ENCODE measurements at regions not wholly inside any gene's neighbourhood (a gene's known extent, or its start where the extent isn't known, plus 50 kb on each side); places are given as distances from the start of the nearest gene placed in this dataset.
"Not testable (repeated sequence)": the region's sequence is repeated elsewhere in the genome, so short reads cannot be mapped to it uniquely, and the experiment has no call there.

DNA sequence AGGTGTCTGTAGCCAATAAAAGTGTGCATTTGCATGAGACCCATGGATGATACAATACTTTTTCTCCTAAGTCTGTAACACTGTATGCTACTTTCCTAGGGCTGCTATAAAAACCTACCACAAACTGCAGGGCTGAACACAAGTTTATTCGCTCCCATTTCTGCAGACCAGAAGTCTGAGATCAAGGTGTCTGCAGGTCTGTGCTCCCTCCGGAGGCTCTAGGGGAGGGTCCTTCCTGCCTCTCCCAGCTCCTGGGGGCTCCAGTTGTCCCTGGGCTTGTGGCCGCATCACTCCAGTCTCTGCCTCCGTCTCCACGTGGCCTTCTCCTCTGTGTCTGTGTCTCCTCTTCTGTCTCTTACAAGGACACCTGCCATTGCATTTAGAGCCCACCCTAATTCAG, 244.4 kb downstream of the ASMT start:
- H3K27ac ChIP-seq (ENCODE audit: low read length); H3K9me3 ChIP-seq (ENCODE audit: low read length); H3K79me2 ChIP-seq (ENCODE audit: low read length); H3K4me2 ChIP-seq (ENCODE audit: low read depth, low read length, poor library complexity, severe bottlenecking); H4K20me1 ChIP-seq (ENCODE audit: insufficient read depth, low read depth, low read length); H3K9ac ChIP-seq (ENCODE audit: low read length); H2AFZ ChIP-seq (ENCODE audit: low read length); DNase-seq; H3K4me1 ChIP-seq (ENCODE audit: low read length); H3K9me2 ChIP-seq (replicated peaks; ENCODE audit: insufficient read depth, low read length); H3K4me3 ChIP-seq (ENCODE audit: low read length); H3K36me3 ChIP-seq (ENCODE audit: insufficient read depth, low read length); H3K27me3 ChIP-seq (ENCODE audit: low read length): not testable (repeated sequence)

DNA sequence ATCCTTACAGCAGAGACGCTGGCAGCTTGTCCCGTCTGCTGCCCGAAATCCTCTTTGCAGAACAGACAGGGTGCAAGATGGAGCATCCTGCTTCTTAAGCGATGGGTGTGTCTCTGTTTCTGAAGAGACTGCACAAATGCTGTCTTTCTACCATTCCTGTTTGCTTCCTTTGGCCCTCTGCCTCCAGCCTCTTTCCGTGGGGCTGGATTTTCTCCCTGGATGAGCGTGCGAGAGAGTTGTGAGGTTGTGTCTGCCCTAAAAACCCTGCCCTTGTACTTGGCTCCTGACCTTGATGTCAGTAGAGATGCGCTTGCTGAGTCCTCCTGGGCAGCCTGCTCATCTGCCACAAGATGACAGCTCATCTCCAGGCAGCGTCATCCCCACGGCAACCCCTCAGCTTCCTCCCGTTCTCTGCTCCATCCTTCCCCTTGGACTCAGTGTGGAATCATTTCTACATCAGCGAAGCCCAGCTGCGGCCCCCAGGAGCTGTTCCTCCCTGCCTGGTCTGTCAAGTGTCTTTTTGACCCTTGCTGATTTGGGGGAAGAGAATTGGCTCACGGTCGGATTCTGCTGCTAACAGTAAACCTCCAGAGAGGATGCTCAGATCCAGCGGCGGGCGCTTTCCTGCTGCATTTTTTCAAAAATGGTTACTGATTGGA, 246.2 kb downstream of the ASMT start:
- Histone ChIP-seq H3K4me2 (ENCODE audit: low read depth, low read length, poor library complexity, severe bottlenecking) (no peak overlapping the region), H3K4me3 (ENCODE audit: low read length) (no peak overlapping the region), H3K9ac (ENCODE audit: low read length) (no peak overlapping the region), H3K27me3 (ENCODE audit: low read length) (no peaks in the 10 kb centered on the region), H4K20me1 (ENCODE audit: insufficient read depth, low read depth, low read length) (no peaks in the 10 kb centered on the region), H3K9me3 (ENCODE audit: low read length) (no peaks in the 10 kb centered on the region), H3K9me2 (replicated peaks; ENCODE audit: insufficient read depth, low read length) (no peaks in the 10 kb centered on the region), H2AFZ (ENCODE audit: low read length) (no peak overlapping the region), H3K36me3 (ENCODE audit: insufficient read depth, low read length) (no peaks in the 10 kb centered on the region), H3K27ac (ENCODE audit: low read length) (no peak overlapping the region), H3K79me2 (ENCODE audit: low read length) (no peaks in the 10 kb centered on the region), H3K4me1 (ENCODE audit: low read length) (no peaks in the 10 kb centered on the region)
- DNase-seq: no peak

DNA sequence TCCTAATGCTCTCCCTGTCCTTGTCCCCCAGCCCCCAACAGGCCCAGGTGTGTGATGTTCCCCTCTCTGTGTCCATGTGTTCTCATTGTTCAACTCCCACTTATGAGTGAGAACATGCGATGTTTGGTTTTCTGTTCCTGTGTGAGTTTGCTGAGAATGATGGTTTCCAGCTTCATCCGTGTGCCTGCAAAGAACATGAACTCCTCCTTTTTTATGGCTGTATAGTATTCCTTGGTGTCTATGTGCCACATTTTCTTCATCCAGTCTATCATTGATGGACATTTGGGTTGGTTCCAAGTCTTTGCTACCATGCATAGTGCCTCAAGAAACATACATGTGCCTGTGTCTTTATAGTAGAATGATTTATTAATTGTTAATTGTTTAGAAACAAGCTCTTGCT, 249.1 kb downstream of the ASMT start:
- DNase-seq; H3K4me2 ChIP-seq (ENCODE audit: low read depth, low read length, poor library complexity, severe bottlenecking); H3K79me2 ChIP-seq (ENCODE audit: low read length); H3K36me3 ChIP-seq (ENCODE audit: insufficient read depth, low read length); H3K27me3 ChIP-seq (ENCODE audit: low read length); H3K9ac ChIP-seq (ENCODE audit: low read length); H3K9me2 ChIP-seq (replicated peaks; ENCODE audit: insufficient read depth, low read length); H2AFZ ChIP-seq (ENCODE audit: low read length); H4K20me1 ChIP-seq (ENCODE audit: insufficient read depth, low read depth, low read length); H3K4me1 ChIP-seq (ENCODE audit: low read length); H3K4me3 ChIP-seq (ENCODE audit: low read length); H3K27ac ChIP-seq (ENCODE audit: low read length); H3K9me3 ChIP-seq (ENCODE audit: low read length): not testable (repeated sequence)

DNA sequence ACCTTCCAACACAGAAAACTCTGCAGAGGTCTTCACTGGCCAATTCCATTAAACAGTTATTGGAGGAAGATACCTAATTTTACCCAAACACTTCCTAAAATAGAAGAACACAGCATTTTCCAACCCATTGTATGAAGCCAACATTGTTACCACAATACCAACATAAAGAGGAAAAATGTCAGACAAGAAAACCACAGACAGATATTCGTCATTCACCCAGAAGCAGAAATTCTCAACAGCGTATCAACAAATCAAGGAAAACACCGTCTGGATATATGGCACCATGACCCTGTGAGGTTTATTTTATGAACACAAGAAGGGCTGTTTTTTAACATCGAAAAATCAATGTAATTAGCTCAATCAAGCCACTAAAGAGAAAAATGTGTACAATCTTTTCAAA, 255.6 kb downstream of the ASMT start:
- H3K4me2 ChIP-seq (ENCODE audit: low read depth, low read length, poor library complexity, severe bottlenecking): no peak overlapping the region
- H3K4me1 ChIP-seq (ENCODE audit: low read length): no peaks in the 10 kb centered on the region
- no peaks in the 10 kb centered on the region for H3K79me2 ChIP-seq (ENCODE audit: low read length)
- no peak overlapping the region for H3K27ac ChIP-seq (ENCODE audit: low read length)
- H3K27me3 ChIP-seq (ENCODE audit: low read length): no peaks in the 10 kb centered on the region
- no peak for DNase-seq
- no peaks in the 10 kb centered on the region for H3K9me3 ChIP-seq (ENCODE audit: low read length)
- H3K36me3 ChIP-seq (ENCODE audit: insufficient read depth, low read length): no peaks in the 10 kb centered on the region
- H3K9me2 ChIP-seq (replicated peaks; ENCODE audit: insufficient read depth, low read length): no peaks in the 10 kb centered on the region
- H3K4me3 ChIP-seq (ENCODE audit: low read length): no peak overlapping the region
- no peak overlapping the region for H2AFZ ChIP-seq (ENCODE audit: low read length)
- no peak overlapping the region for H3K9ac ChIP-seq (ENCODE audit: low read length)
- no peaks in the 10 kb centered on the region for H4K20me1 ChIP-seq (ENCODE audit: insufficient read depth, low read depth, low read length)

DNA sequence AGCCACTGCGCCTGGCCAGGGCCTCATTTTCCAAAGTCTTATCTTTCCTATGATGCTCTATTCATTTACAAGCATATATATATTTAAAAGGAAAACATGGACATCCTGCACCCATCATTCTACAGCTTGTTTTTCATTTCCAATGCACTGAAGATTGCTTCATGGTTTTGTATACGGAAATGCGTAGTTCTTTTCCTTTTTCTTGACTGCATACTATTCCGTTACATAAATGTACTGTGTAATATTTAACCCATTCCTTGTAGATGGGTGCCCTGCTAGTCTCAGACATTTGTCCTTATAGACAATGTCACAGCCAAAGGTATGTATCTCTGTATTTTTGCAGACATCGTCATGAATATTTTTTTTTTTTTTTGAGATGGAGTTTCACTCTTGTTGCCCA, 257.0 kb downstream of the ASMT start:
- no peaks in the 10 kb centered on the region for H3K9me2 ChIP-seq (replicated peaks; ENCODE audit: insufficient read depth, low read length)
- H3K79me2 ChIP-seq (ENCODE audit: low read length): no peaks in the 10 kb centered on the region
- H3K27ac ChIP-seq (ENCODE audit: low read length): no peak overlapping the region
- no peaks in the 10 kb centered on the region for H3K36me3 ChIP-seq (ENCODE audit: insufficient read depth, low read length)
- no peak overlapping the region for H3K4me2 ChIP-seq (ENCODE audit: low read depth, low read length, poor library complexity, severe bottlenecking)
- no peak for DNase-seq
- no peak overlapping the region for H3K9ac ChIP-seq (ENCODE audit: low read length)
- H3K9me3 ChIP-seq (ENCODE audit: low read length): no peaks in the 10 kb centered on the region
- H3K27me3 ChIP-seq (ENCODE audit: low read length): no peaks in the 10 kb centered on the region
- H4K20me1 ChIP-seq (ENCODE audit: insufficient read depth, low read depth, low read length): no peaks in the 10 kb centered on the region
- no peaks in the 10 kb centered on the region for H3K4me1 ChIP-seq (ENCODE audit: low read length)
- H3K4me3 ChIP-seq (ENCODE audit: low read length): no peak overlapping the region
- no peak overlapping the region for H2AFZ ChIP-seq (ENCODE audit: low read length)

DNA sequence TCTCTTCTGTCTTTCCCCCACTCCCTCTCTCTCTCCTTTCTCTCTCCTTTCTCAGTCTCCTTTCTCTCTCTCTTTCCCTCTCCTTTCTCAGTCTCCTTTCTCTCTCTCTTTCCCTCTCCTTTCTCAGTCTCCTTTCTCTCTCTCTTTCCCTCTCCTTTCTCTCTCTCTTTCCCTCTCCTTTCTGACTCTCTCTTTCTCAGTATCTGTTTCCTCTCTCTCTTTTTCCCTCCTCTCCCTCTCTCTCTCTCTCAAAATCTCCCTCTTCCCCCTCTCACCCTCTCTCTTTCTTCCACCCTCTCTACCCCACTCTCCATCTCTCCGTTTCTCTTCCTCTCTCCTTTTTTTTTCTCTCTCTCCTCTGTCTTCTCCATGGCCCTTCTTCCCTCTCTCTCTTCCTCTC, 258.8 kb downstream of the ASMT start:
- Histone ChIP-seq H3K27ac (ENCODE audit: low read length) (no peak overlapping the region), H3K9me3 (ENCODE audit: low read length) (no peaks in the 10 kb centered on the region), H3K4me2 (ENCODE audit: low read depth, low read length, poor library complexity, severe bottlenecking) (no peak overlapping the region)

DNA sequence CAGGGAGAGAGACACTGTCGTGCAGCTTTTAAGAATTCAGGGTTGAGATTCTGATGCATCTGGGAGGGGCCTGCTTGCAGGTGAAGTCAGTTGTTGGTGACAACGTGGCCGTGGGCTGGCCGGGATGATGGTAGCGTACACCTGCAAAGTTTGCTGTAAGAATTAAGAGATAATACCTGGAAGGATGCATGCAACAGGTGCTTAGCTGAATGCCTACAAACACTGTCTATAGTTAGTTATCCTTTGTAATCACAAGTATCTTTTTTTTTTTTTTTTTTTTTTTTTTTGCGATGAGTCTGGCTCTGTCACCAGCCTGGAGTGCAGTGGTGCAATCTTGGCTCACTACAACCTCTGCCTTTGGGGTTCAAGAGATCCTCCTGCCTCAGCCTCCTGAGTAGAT, 259.6 kb downstream of the ASMT start:
- no peaks in the 10 kb centered on the region for H3K9me2 ChIP-seq (replicated peaks; ENCODE audit: insufficient read depth, low read length)
- no peaks in the 10 kb centered on the region for H3K4me1 ChIP-seq (ENCODE audit: low read length)
- no peak for DNase-seq
- H3K79me2 ChIP-seq (ENCODE audit: low read length): no peaks in the 10 kb centered on the region
- no peaks in the 10 kb centered on the region for H3K9me3 ChIP-seq (ENCODE audit: low read length)
- H2AFZ ChIP-seq (ENCODE audit: low read length): no peak overlapping the region
- H3K27ac ChIP-seq (ENCODE audit: low read length): no peak overlapping the region
- H3K4me3 ChIP-seq (ENCODE audit: low read length): no peak overlapping the region
- H3K27me3 ChIP-seq (ENCODE audit: low read length): no peaks in the 10 kb centered on the region
- no peak overlapping the region for H3K9ac ChIP-seq (ENCODE audit: low read length)
- H4K20me1 ChIP-seq (ENCODE audit: insufficient read depth, low read depth, low read length): no peaks in the 10 kb centered on the region
- no peaks in the 10 kb centered on the region for H3K36me3 ChIP-seq (ENCODE audit: insufficient read depth, low read length)
- H3K4me2 ChIP-seq (ENCODE audit: low read depth, low read length, poor library complexity, severe bottlenecking): no peak overlapping the region

More for the DNA sequence above, 258.8 kb downstream of the ASMT start:
- Histone ChIP-seq H3K79me2 (ENCODE audit: low read length) (no peaks in the 10 kb centered on the region), H3K27me3 (ENCODE audit: low read length) (no peaks in the 10 kb centered on the region), H3K4me3 (ENCODE audit: low read length) (no peak overlapping the region), H2AFZ (ENCODE audit: low read length) (no peak overlapping the region), H3K4me1 (ENCODE audit: low read length) (no peaks in the 10 kb centered on the region), H3K9me2 (replicated peaks; ENCODE audit: insufficient read depth, low read length) (no peaks in the 10 kb centered on the region), H3K36me3 (ENCODE audit: insufficient read depth, low read length) (no peaks in the 10 kb centered on the region), H3K9ac (ENCODE audit: low read length) (no peak overlapping the region), H4K20me1 (ENCODE audit: insufficient read depth, low read depth, low read length) (no peaks in the 10 kb centered on the region)
- DNase-seq: no peak

DNA sequence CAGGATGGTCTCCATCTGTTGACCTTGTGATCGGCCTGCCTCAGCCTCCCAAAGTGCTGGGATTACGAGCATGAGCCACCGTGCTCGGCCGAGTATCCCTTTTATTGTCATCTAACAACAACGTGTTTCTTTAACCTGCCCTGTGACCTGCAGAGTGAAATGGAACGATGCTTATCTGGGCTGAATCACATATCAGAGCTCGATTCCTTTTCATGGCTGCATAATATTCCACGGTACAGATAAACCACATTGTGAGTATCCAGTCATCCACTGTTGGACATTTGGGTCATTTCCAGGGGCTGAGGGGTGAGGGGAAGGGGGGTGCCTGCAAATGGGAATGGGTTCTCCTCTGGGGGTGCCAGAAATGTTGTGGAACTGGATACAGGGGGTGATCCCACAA, 260.0 kb downstream of the ASMT start:
- Histone ChIP-seq H3K9me2 (replicated peaks; ENCODE audit: insufficient read depth, low read length) (no peaks in the 10 kb centered on the region), H2AFZ (ENCODE audit: low read length) (no peak overlapping the region), H3K9me3 (ENCODE audit: low read length) (no peaks in the 10 kb centered on the region), H3K27me3 (ENCODE audit: low read length) (no peaks in the 10 kb centered on the region), H3K79me2 (ENCODE audit: low read length) (no peaks in the 10 kb centered on the region), H3K4me3 (ENCODE audit: low read length) (no peak overlapping the region), H3K27ac (ENCODE audit: low read length) (no peak overlapping the region), H3K4me2 (ENCODE audit: low read depth, low read length, poor library complexity, severe bottlenecking) (no peak overlapping the region), H4K20me1 (ENCODE audit: insufficient read depth, low read depth, low read length) (no peaks in the 10 kb centered on the region), H3K4me1 (ENCODE audit: low read length) (no peaks in the 10 kb centered on the region), H3K9ac (ENCODE audit: low read length) (no peak overlapping the region), H3K36me3 (ENCODE audit: insufficient read depth, low read length) (no peaks in the 10 kb centered on the region)
- DNase-seq: no peak

DNA sequence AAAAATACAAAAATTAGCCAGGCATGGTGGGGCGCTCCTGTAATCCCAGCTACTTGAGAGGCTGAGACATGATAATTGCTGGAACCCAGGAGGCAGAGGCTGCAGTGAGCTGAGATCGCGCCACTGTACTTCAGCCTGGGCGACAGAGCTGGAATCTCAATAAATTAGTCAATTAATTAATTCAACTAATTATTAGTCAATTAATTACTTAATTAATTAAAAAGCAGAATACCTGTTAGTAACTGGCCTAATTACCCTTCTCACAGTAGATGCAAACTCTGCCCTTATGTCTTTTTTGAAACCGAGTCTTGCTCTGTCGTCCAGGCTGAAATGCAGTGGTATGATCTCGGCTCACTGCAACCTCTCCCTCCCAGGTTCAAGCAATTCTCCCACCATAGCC, 261.2 kb downstream of the ASMT start:
- Histone ChIP-seq H3K79me2 (ENCODE audit: low read length) (no peaks in the 10 kb centered on the region), H3K36me3 (ENCODE audit: insufficient read depth, low read length) (no peaks in the 10 kb centered on the region), H3K9ac (ENCODE audit: low read length) (no peak overlapping the region), H4K20me1 (ENCODE audit: insufficient read depth, low read depth, low read length) (no peaks in the 10 kb centered on the region), H2AFZ (ENCODE audit: low read length) (no peak overlapping the region), H3K9me3 (ENCODE audit: low read length) (no peaks in the 10 kb centered on the region), H3K4me1 (ENCODE audit: low read length) (no peaks in the 10 kb centered on the region), H3K4me3 (ENCODE audit: low read length) (no peak overlapping the region), H3K27ac (ENCODE audit: low read length) (no peak overlapping the region), H3K4me2 (ENCODE audit: low read depth, low read length, poor library complexity, severe bottlenecking) (no peak overlapping the region), H3K27me3 (ENCODE audit: low read length) (no peaks in the 10 kb centered on the region), H3K9me2 (replicated peaks; ENCODE audit: insufficient read depth, low read length) (no peaks in the 10 kb centered on the region)
- DNase-seq: no peak

All from Karpas-422 (cell line).